ENCODE measurements at regions not wholly inside any gene's neighbourhood (a gene's known extent, or its start where the extent isn't known, plus 50 kb on each side); places are given as distances from the start of the nearest gene placed in this dataset.

GRCh38 chr3:64297563-64297962 lies 72.3 kb upstream of the PRICKLE2 start:
- DNase-seq (ENCODE audit: extremely low read depth in 1 of 4, low spot score in 3 of 4) (no peak), ATAC-seq (no peak), FAIRE-seq (no peak)
- intact Hi-C loops (cut with micrococcal nuclease) (no loop called here), in situ Hi-C loops (cut with MboI) (no loop called here)
- Histone ChIP-seq H3K4me2 (ENCODE audit: insufficient read depth, low read length) (no peak overlapping the region), H3K27me3 (ENCODE audit: control insufficient read depth in 2 of 2, insufficient read depth in 2 of 2, low read length in 2 of 2) (no peaks in the 10 kb centered on the region), H3K36me3 (ENCODE audit: control insufficient read depth, insufficient read depth, low read length) (no peaks in the 10 kb centered on the region), H3K9me3 (replicated peaks; ENCODE audit: control insufficient read depth, insufficient read depth, low read depth, low read length) (no peaks in the 10 kb centered on the region), H2AFZ (ENCODE audit: low read depth, low read length) (no peak overlapping the region), H3K4me3 (no peak overlapping the region), H3K4me1 (replicated peaks in 1 of 2; ENCODE audit: control insufficient read depth in 2 of 2, insufficient read depth in 2 of 2, low read length in 2 of 2) (no peaks in the 10 kb centered on the region), H3K79me2 (ENCODE audit: control insufficient read depth, insufficient read depth, low read length) (no peaks in the 10 kb centered on the region), H3K9ac (ENCODE audit: insufficient read depth in 1 of 2, low read depth in 2 of 2, low read length in 2 of 2) (no peak overlapping the region), H4K20me1 (replicated peaks; ENCODE audit: control insufficient read depth, insufficient read depth, low read length) (no peaks in the 10 kb centered on the region), H3K9me1 (ENCODE audit: control insufficient read depth, insufficient read depth, low read length) (no peaks in the 10 kb centered on the region), H3K27ac (ENCODE audit: extremely low read depth, low read depth, low read length) (no peak overlapping the region)
- 8% methylated on average over 1 of the region's 1 CpG for WGBS (ENCODE audit: insufficient coverage, low coverage, missing lambda C conversion rate)
- POLR2A ChIA-PET = no interaction called here
- TF ChIP-seq ARID2 (IDR thresholded peaks at IDR 0.05) = no peak
- no peak for TF ChIP-seq ZEB2 (IDR thresholded peaks at IDR 0.05)
- no peak for TF ChIP-seq MTA2 (IDR thresholded peaks at IDR 0.05; ENCODE audit: low read depth)
- CTCF ChIA-PET (ENCODE audit: low intra/inter-chr PET ratio) = no interaction called here
- BruUV-seq (replicated peaks) = no TSS peak

- H3K4me3 ChIP-seq = no peak overlapping the region
- POLR2A ChIA-PET = no interaction called here
- no peaks in the 10 kb centered on the region for H3K9me3 ChIP-seq (replicated peaks; ENCODE audit: control insufficient read depth, insufficient read depth, low read depth, low read length)
- no TSS peak for BruUV-seq (replicated peaks)
- intact Hi-C loops (cut with micrococcal nuclease) (no loop called here), in situ Hi-C loops (cut with MboI) (no loop called here)
- ATAC-seq (no peak), DNase-seq (ENCODE audit: extremely low read depth in 1 of 4, low spot score in 3 of 4) (no peak), FAIRE-seq (no peak)
- no peaks in the 10 kb centered on the region for H3K4me1 ChIP-seq (replicated peaks in 1 of 2; ENCODE audit: control insufficient read depth in 2 of 2, insufficient read depth in 2 of 2, low read length in 2 of 2)
- H3K36me3 ChIP-seq (ENCODE audit: control insufficient read depth, insufficient read depth, low read length) = no peaks in the 10 kb centered on the region
- H3K4me2 ChIP-seq (ENCODE audit: insufficient read depth, low read length) = no peak overlapping the region
- H4K20me1 ChIP-seq (replicated peaks; ENCODE audit: control insufficient read depth, insufficient read depth, low read length) = no peaks in the 10 kb centered on the region
- H2AFZ ChIP-seq (ENCODE audit: low read depth, low read length) = no peak overlapping the region
- no peaks in the 10 kb centered on the region for H3K9me1 ChIP-seq (ENCODE audit: control insufficient read depth, insufficient read depth, low read length)
- H3K27ac ChIP-seq (ENCODE audit: extremely low read depth, low read depth, low read length) = no peak overlapping the region
- WGBS (ENCODE audit: insufficient coverage, low coverage, missing lambda C conversion rate) = 3% methylated on average over 5 of the region's 5 CpGs
- no peaks in the 10 kb centered on the region for H3K79me2 ChIP-seq (ENCODE audit: control insufficient read depth, insufficient read depth, low read length)
- no peaks in the 10 kb centered on the region for H3K27me3 ChIP-seq (ENCODE audit: control insufficient read depth in 2 of 2, insufficient read depth in 2 of 2, low read length in 2 of 2)
- CTCF ChIA-PET (ENCODE audit: low intra/inter-chr PET ratio) = no interaction called here
- H3K9ac ChIP-seq (ENCODE audit: insufficient read depth in 1 of 2, low read depth in 2 of 2, low read length in 2 of 2) = no peak overlapping the region
- TF ChIP-seq GABPA (tag; conservative IDR thresholded peaks at IDR 0.05; ENCODE audit: low read depth) (no peak), EZH2 (IDR thresholded peaks at IDR 0.05; ENCODE audit: borderline replicate concordance, low read depth, low read length) (no peak), ZNF592 (IDR thresholded peaks at IDR 0.05) (no peak), NCOR1 (IDR thresholded peaks at IDR 0.05) (no peak), HMBOX1 (IDR thresholded peaks at IDR 0.05) (no peak), BHLHE40 (IDR thresholded peaks at IDR 0.05; ENCODE audit: low read length) (no peak), ZBTB12 (CRISPR knock-in tag; IDR thresholded peaks at IDR 0.05) (no peak), SNAPC5 (CRISPR knock-in tag; IDR thresholded peaks at IDR 0.05) (no peak), RBM25 (IDR thresholded peaks at IDR 0.05; ENCODE audit: low read depth, low read length, severe bottlenecking) (no peak), RNF2 (IDR thresholded peaks at IDR 0.05) (no peak)
Observed at GRCh38 chr3:64295594-64295993, 70.3 kb upstream of the PRICKLE2 start.
